WTC11 (cell line): ENCODE measurements at regions not wholly inside any gene's neighbourhood (a gene's known extent, or its start where the extent isn't known, plus 50 kb on each side); places are given as distances from the start of the nearest gene placed in this dataset.

Experiments used
- CTCF ChIP-seq: fragments of 200-600 bp; IDR thresholded peaks from 2 replicates; pipeline ENCODE4 v1.8.0; 2022; ENCODE audit warnings: antibody characterized with exemption
- KAT7 ChIP-seq: sonication (generic); formaldehyde crosslinking; IDR thresholded peaks from 2 replicates; pipeline ENCODE4 v1.8.1; 2023; ENCODE audit warnings: missing genetic modification reagents, mild to moderate bottlenecking, borderline replicate concordance

- TF ChIP-seq CTCF (no peak), KAT7 (CRISPR knock-in tag) (no peak)
These were observed 586.5 kb upstream of the EPHA7 start for GRCh38 chr6:94005835-94006234.
